ENCODE measurements at regions not wholly inside any gene's neighbourhood (a gene's known extent, or its start where the extent isn't known, plus 50 kb on each side); places are given as distances from the start of the nearest gene placed in this dataset.

- DNase-seq (ENCODE audit: low spot score in 2 of 2), result no peak
- FAIRE-seq, result no peak
Observed at GRCh38 chr2:12419803-12420202, 296.9 kb upstream of the TRIB2 start.

DNA sequence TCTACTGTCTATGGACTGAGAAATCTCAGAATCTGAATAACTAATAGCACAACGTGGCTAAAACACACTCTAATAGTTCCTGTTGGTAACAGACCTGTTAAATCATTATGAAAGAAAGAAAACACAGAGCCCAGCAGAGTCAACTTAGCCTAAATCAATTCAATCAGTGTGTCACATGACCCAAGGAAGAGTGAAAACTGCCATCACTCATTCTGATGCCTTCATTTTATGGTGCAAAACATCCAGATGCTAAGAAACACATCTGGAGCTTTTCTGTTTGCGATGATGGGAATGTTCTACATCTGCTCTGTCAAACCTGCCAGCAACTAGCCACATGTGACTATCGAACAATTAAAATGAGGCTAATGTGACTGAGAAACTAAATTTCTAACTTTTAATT, 295.7 kb upstream of the TRIB2 start:
- FAIRE-seq, result no peak
- DNase-seq (ENCODE audit: low spot score in 2 of 2), result no peak

GRCh38 chr2:12424219-12424618, 292.5 kb upstream of the TRIB2 start:
- DNase-seq (ENCODE audit: low spot score in 2 of 2) (no peak), FAIRE-seq (no peak)

DNA sequence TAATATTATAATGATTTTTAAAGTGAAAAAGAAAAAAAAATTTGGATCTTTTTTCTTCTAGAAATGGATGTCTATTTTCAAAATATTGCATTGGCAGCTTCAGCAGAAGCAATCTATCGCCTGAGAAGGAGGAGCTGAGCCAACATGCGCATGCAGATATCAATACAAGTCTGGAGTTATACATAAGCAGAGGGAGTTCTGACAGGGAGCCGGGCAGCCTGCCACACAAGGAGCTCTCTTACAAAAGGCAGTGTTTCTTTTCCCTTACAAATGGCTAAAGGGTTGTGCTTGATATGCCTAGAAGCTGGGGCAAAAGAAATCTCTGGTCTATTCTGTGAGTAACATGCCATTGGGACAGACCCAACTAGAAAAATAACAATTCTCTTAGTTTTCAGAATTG, 291.9 kb upstream of the TRIB2 start:
- no peak for FAIRE-seq
- no peak for DNase-seq (ENCODE audit: low spot score in 2 of 2)

DNA sequence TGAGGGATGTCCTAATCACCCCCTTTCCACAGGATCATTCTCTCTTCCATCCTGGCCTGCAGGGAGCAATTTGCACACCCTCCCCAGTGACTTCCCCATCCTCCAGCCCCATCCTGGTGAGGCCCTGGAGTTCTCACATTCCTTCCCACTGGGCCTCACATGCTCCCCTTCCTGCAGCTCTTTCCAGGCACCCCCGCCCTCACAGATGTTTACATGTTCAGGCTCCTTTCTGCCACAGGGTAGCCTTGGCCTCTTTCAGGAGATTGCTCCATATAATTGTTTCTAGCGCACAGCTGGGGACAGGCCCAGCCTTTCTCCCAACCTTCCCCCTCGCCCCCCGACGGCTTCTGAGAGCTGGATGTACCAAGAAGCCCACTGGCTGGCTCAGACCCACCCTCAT, 288.4 kb upstream of the TRIB2 start:
- FAIRE-seq (no peak), DNase-seq (ENCODE audit: low spot score in 2 of 2) (no peak)

DNA sequence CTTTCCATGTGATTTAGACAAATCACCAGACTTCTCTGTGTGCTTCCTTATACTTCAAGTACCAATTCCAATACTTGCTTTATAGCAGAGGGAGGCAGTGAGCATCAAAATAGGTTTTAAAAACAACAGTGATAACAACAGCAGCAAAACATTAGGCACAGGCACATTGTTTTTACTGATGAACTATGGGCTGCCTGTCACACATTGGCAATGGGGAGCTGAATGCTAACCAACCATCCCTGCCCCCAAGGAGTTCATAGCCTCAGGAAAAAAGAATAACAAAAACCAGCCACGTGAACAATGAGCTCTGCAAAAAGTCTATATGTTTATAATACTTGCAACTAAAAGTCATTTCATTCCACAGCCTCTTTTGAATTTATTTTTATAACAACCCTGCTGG, 287.9 kb upstream of the TRIB2 start:
- FAIRE-seq (no peak), DNase-seq (ENCODE audit: low spot score in 2 of 2) (no peak)

DNA sequence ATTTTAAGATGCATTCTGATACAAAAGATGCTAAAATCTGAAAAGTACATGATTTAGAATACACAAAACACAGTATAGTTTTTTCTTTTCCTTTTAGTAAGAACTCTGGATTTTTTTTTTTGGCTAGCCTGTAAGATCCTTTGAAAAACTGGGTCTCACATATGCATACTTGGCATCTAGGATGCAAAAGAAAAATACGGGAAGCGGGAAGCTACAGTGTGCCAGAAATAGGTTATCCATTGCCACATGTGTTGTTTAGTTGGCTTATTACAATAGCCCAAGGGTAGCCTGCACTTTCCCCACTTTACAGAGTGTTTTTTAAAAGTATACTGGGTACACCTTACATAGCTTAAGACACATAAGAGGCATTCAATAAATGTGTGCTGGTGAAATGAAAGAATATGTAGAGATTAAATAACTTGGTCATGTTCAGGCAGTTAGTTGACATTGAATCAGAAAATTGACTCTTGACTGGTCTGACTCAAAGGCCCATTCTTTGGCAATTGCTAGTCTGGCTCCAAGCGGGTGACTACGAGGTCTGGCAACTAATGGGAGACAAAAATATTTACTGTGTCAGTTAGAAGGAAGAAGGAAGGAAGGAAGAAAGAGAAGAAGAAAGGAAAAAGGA, 286.8 kb upstream of the TRIB2 start:
- no peak for FAIRE-seq
- no peak for DNase-seq (ENCODE audit: low spot score in 2 of 2)

GRCh38 chr2:12430407-12431133, 286.2 kb upstream of the TRIB2 start:
- DNase-seq (ENCODE audit: low spot score in 2 of 2) (no peak), FAIRE-seq (no peak)

DNA sequence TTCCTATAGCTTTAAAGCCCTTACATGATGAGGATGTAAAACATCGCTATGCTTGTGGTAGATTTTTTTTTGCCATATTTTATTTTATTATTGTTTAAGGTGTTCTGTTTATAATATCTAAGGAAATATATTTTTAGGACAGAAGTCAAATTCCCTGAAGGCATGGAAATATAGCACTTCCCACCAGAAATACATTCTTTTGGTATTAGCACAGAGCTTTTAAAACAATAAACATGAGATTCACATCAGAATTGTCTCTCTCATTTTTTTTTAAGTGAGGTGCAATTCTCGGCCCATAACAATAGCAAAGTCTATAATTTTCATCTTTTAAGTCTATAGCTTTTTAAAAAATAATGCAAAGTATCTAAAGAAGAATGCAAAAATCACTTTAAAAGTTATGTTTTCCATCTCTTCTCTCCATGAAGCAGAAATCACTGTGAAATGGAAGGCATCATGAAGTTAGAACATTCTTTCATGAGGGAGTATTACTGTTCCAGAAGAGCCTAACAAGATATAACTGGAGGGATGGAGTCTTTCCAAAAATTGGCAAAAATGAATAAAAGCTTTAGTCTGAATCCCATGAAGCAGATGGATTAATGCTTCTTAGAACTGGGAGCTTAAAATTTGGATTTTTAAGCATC, 283.6 kb upstream of the TRIB2 start:
- DNase-seq (ENCODE audit: low spot score in 2 of 2) (no peak), FAIRE-seq (no peak)

DNA sequence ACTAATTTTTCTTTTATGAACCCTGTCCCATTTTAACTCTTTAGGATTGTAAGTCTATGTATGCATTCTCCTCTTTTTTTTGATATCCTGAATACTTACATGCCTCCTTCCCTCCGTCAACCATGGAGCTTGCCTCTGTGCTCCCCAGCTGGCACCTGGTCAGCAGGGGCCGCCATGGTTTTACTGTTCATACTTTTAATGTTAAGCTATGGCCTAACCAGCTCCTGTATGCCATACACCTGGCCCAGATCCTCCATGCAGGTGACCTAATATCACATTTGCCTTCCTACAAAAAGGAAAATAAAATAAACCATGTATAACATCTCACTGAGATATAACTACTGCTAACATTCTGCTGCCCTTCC, 283.1 kb upstream of the TRIB2 start:
- FAIRE-seq (no peak), DNase-seq (ENCODE audit: low spot score in 2 of 2) (no peak)

GRCh38 chr2:12434630-12435098, 282.1 kb upstream of the TRIB2 start:
- DNase-seq (ENCODE audit: low spot score in 2 of 2), result no peak
- no peak for FAIRE-seq

- DNase-seq (ENCODE audit: low spot score in 2 of 2) (no peak), FAIRE-seq (no peak)
Observed at GRCh38 chr2:12435430-12436222, 281.1 kb upstream of the TRIB2 start.

DNA sequence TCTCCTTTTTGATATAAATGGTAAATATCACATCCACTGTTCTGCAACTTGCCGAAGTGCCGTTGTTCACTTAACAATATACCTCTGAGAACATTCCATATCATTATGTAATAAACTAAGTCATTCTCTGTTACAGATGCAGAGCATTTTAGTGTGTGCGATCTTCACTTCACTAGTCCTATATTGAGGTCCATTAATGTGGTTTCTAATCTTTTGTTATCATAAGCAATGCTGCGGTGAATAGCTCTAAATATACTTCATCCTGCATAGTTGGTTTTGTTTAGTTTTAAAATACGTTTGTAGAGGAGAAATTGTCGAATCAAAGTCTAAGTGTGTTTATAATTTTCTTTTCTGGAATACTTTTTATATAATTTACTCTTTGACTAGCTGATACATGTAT, 280.3 kb upstream of the TRIB2 start:
- DNase-seq (ENCODE audit: low spot score in 2 of 2) (no peak), FAIRE-seq (no peak)

GRCh38 chr2:12436935-12437561, 279.7 kb upstream of the TRIB2 start:
- FAIRE-seq (no peak), DNase-seq (ENCODE audit: low spot score in 2 of 2) (no peak)

GRCh38 chr2:12440731-12441130, 276.0 kb upstream of the TRIB2 start:
- no peak for DNase-seq (ENCODE audit: low spot score in 2 of 2)
- FAIRE-seq, result no peak

GRCh38 chr2:12441750-12442475, 274.8 kb upstream of the TRIB2 start:
- no peak for FAIRE-seq

DNA sequence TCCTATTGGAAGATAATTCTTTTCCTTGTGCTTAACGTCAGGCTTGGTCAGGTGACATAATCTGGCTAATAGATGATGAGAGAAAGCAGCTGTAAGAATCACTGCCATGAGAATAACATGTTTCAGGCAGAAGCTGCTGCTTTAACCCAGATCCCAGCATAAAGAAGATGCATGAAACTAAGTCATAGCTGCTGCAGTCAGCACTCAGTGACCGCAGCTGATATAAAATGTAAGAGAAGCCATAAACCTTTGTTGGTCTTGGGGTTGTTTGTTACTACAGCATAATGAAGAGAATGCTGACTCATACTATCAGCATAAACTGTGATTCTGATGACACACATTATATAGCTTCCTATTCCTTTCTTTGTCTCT, 274.3 kb upstream of the TRIB2 start:
- DNase-seq (ENCODE audit: low spot score in 2 of 2), result no peak

More at GRCh38 chr2:12441750-12442475, 274.8 kb upstream of the TRIB2 start:
- no peak for DNase-seq (ENCODE audit: low spot score in 2 of 2)

GRCh38 chr2:12448846-12449505, 267.8 kb upstream of the TRIB2 start:
- DNase-seq (ENCODE audit: low spot score in 2 of 2) (no peak), FAIRE-seq (no peak)

More for the DNA sequence above, 274.3 kb upstream of the TRIB2 start:
- no peak for FAIRE-seq

GRCh38 chr2:12451726-12452125, 265.0 kb upstream of the TRIB2 start:
- FAIRE-seq (no peak), DNase-seq (ENCODE audit: low spot score in 2 of 2) (no peak)

All from frontal cortex (tissue), 3 donors.